Liver (tissue), 3 donors: ENCODE measurements at regions not wholly inside any gene's neighbourhood (a gene's known extent, or its start where the extent isn't known, plus 50 kb on each side); places are given as distances from the start of the nearest gene placed in this dataset.

ENCODE experiments used
- EGR1 ChIP-seq, 2 donors: IDR thresholded peaks; 2 replicates each; pipeline ENCODE4 v1.6.1; 2016 to 2018; ENCODE audit warnings: antibody characterized with exemption in 2 of 2, low read depth in 2 of 2
- FOXA1 ChIP-seq: IDR thresholded peaks from 2 replicates; pipeline ENCODE4 v1.6.1; 2016; ENCODE audit warnings: antibody characterized with exemption
- GABPA ChIP-seq, 2 donors: IDR thresholded peaks in 1 of 2; conservative IDR thresholded peaks in 1 of 2; 2 replicates each; pipeline ENCODE4 v1.6.1; 2016; ENCODE audit warnings: antibody characterized with exemption in 2 of 2, mild to moderate bottlenecking in 1 of 2, moderate library complexity in 1 of 2
- RAD21 ChIP-seq, 2 donors: IDR thresholded peaks; 2 replicates each; pipeline ENCODE4 v1.6.1; 2016; ENCODE audit warnings: antibody characterized with exemption in 2 of 2, mild to moderate bottlenecking in 2 of 2
- SP1 ChIP-seq: IDR thresholded peaks from 2 replicates; pipeline ENCODE4 v1.6.1; 2018; ENCODE audit warnings: antibody characterized with exemption, mild to moderate bottlenecking
- YY1 ChIP-seq: IDR thresholded peaks from 2 replicates; pipeline ENCODE4 v1.6.1; 2016; ENCODE audit warnings: antibody characterized with exemption, mild to moderate bottlenecking
- TF ChIP-seq, protein P1 (sequence below): fragments of 150-350 bp; IDR thresholded peaks from 2 replicates; pipeline ENCODE4 v1.5.1; 2017; ENCODE audit warnings: improper control_type of control experiment, low read depth, low read length; ENCODE audit not compliant: missing input control
- TF ChIP-seq, protein P2 (sequence below): IDR thresholded peaks from 2 replicates; pipeline ENCODE4 v1.6.1; 2016; ENCODE audit warnings: antibody characterized with exemption
- TF ChIP-seq, protein P3 (sequence below): IDR thresholded peaks from 2 replicates; pipeline ENCODE4 v1.6.1; 2016; ENCODE audit warnings: antibody characterized with exemption
- TF ChIP-seq, protein P4 (sequence below): IDR thresholded peaks from 2 replicates; pipeline ENCODE4 v1.6.1; 2016; ENCODE audit warnings: antibody characterized with exemption, mild to moderate bottlenecking
- TF ChIP-seq, protein P5 (sequence below): IDR thresholded peaks from 2 replicates; pipeline ENCODE4 v1.6.1; 2016; ENCODE audit warnings: antibody characterized with exemption
- donor health status: healthy.
- donor health status: healthy.

DNA sequence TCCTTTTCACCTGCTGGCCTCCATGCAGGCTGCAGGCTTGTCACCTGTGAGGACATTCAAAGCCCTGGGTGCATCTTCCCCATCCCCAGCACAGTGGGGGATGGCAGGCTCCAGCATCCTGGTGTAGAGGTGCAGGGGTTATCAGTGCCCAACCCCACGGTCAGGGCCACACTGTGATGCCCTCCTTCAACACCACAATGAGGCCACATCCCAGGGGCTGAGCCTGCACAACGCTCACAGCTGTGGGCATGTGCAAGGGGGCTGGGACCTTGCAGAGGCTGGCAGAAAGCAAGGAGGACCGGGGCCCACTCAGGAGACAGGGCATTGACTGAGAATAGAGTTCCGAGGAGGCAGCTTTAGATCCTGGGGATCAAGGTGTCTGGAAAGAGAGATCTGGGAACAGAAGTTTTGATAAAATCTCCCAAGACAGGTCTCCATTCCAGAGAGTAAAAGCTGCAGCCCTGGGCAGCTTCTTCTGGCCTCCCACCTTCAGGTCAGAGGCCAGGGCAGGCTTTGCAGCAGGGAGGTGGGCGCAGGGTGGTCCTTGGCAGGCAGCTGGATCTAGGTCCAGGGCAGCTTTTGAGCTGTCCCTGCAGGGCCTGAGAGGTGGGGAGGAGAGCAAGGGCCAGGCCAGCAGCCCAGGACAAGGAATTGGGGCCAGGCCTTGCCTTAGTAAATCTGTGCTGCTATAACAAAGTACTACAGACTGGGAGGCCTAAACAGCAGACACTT, 250.8 kb upstream of the B3GAT1 start:
- TF ChIP-seq FOXA1 (no peak), RAD21 (IDR thresholded peaks at IDR 0.05) (no peak), YY1 (no peak), SP1 (no peak), EGR1 (IDR thresholded peaks at IDR 0.05; ENCODE audit: low read depth in 2 of 2) (no peak), GABPA (IDR thresholded peaks at IDR 0.05 in 1 of 2, conservative IDR thresholded peaks at IDR 0.05 in 1 of 2) (no peak)
- TF ChIP-seq, protein P1, sequence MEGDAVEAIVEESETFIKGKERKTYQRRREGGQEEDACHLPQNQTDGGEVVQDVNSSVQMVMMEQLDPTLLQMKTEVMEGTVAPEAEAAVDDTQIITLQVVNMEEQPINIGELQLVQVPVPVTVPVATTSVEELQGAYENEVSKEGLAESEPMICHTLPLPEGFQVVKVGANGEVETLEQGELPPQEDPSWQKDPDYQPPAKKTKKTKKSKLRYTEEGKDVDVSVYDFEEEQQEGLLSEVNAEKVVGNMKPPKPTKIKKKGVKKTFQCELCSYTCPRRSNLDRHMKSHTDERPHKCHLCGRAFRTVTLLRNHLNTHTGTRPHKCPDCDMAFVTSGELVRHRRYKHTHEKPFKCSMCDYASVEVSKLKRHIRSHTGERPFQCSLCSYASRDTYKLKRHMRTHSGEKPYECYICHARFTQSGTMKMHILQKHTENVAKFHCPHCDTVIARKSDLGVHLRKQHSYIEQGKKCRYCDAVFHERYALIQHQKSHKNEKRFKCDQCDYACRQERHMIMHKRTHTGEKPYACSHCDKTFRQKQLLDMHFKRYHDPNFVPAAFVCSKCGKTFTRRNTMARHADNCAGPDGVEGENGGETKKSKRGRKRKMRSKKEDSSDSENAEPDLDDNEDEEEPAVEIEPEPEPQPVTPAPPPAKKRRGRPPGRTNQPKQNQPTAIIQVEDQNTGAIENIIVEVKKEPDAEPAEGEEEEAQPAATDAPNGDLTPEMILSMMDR = no peak
- TF ChIP-seq, protein P2, sequence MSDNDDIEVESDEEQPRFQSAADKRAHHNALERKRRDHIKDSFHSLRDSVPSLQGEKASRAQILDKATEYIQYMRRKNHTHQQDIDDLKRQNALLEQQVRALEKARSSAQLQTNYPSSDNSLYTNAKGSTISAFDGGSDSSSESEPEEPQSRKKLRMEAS = no peak
- TF ChIP-seq, protein P3, sequence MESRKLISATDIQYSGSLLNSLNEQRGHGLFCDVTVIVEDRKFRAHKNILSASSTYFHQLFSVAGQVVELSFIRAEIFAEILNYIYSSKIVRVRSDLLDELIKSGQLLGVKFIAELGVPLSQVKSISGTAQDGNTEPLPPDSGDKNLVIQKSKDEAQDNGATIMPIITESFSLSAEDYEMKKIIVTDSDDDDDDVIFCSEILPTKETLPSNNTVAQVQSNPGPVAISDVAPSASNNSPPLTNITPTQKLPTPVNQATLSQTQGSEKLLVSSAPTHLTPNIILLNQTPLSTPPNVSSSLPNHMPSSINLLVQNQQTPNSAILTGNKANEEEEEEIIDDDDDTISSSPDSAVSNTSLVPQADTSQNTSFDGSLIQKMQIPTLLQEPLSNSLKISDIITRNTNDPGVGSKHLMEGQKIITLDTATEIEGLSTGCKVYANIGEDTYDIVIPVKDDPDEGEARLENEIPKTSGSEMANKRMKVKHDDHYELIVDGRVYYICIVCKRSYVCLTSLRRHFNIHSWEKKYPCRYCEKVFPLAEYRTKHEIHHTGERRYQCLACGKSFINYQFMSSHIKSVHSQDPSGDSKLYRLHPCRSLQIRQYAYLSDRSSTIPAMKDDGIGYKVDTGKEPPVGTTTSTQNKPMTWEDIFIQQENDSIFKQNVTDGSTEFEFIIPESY = no peak
- TF ChIP-seq, protein P4, sequence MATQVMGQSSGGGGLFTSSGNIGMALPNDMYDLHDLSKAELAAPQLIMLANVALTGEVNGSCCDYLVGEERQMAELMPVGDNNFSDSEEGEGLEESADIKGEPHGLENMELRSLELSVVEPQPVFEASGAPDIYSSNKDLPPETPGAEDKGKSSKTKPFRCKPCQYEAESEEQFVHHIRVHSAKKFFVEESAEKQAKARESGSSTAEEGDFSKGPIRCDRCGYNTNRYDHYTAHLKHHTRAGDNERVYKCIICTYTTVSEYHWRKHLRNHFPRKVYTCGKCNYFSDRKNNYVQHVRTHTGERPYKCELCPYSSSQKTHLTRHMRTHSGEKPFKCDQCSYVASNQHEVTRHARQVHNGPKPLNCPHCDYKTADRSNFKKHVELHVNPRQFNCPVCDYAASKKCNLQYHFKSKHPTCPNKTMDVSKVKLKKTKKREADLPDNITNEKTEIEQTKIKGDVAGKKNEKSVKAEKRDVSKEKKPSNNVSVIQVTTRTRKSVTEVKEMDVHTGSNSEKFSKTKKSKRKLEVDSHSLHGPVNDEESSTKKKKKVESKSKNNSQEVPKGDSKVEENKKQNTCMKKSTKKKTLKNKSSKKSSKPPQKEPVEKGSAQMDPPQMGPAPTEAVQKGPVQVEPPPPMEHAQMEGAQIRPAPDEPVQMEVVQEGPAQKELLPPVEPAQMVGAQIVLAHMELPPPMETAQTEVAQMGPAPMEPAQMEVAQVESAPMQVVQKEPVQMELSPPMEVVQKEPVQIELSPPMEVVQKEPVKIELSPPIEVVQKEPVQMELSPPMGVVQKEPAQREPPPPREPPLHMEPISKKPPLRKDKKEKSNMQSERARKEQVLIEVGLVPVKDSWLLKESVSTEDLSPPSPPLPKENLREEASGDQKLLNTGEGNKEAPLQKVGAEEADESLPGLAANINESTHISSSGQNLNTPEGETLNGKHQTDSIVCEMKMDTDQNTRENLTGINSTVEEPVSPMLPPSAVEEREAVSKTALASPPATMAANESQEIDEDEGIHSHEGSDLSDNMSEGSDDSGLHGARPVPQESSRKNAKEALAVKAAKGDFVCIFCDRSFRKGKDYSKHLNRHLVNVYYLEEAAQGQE = no peak
- TF ChIP-seq, protein P5, sequence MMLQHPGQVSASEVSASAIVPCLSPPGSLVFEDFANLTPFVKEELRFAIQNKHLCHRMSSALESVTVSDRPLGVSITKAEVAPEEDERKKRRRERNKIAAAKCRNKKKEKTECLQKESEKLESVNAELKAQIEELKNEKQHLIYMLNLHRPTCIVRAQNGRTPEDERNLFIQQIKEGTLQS = no peak
